Endothelial cell (in vitro differentiated cells): ENCODE measurements at regions not wholly inside any gene's neighbourhood (a gene's known extent, or its start where the extent isn't known, plus 50 kb on each side); places are given as distances from the start of the nearest gene placed in this dataset.

Experiments
- DNase-seq: peaks from one replicate; pipeline ENCODE4 v3.0.0; 2021; ENCODE audit warnings: low spot score
- H3K27ac Mint-ChIP-seq: one replicate; pipeline ENCODE4 v1.8.0; 2021; ENCODE audit warnings: mixed read lengths, inconsistent platforms; ENCODE audit not compliant: unreplicated experiment
- H3K27me3 Mint-ChIP-seq: one replicate; pipeline ENCODE4 v1.8.0; 2021; ENCODE audit warnings: mild to moderate bottlenecking, moderate library complexity, mixed read lengths, inconsistent platforms; ENCODE audit not compliant: unreplicated experiment
- H3K36me3 Mint-ChIP-seq: one replicate; pipeline ENCODE4 v1.8.0; 2021; ENCODE audit warnings: mild to moderate bottlenecking, low read depth, mixed read lengths, inconsistent platforms; ENCODE audit not compliant: unreplicated experiment
- H3K4me1 Mint-ChIP-seq: one replicate; pipeline ENCODE4 v1.8.0; 2021; ENCODE audit warnings: mild to moderate bottlenecking, mixed read lengths, inconsistent platforms; ENCODE audit not compliant: unreplicated experiment
- H3K4me3 Mint-ChIP-seq: one replicate; pipeline ENCODE4 v1.8.0; 2021; ENCODE audit warnings: mild to moderate bottlenecking, mixed read lengths, inconsistent platforms; ENCODE audit not compliant: unreplicated experiment
- H3K9me3 Mint-ChIP-seq: one replicate; pipeline ENCODE4 v1.8.0; 2021; ENCODE audit warnings: mixed read lengths, inconsistent platforms; ENCODE audit not compliant: unreplicated experiment
- CTCF ChIP-seq: fragments of 200-600 bp; sonication (generic); IDR thresholded peaks from one replicate; pipeline ENCODE4 v1.5.0; 2021; ENCODE audit warnings: antibody characterized with exemption; ENCODE audit not compliant: unreplicated experiment

- DNase-seq, result no peak
- no peak for TF ChIP-seq CTCF
- peaks cover 2% of the 10 kb centered on the region for H3K27me3 Mint-ChIP-seq
- no peak overlapping the region for H3K27ac Mint-ChIP-seq
- no peaks in the 10 kb centered on the region for H3K9me3 Mint-ChIP-seq
- H3K4me3 Mint-ChIP-seq, result no peak overlapping the region
- H3K4me1 Mint-ChIP-seq, result peaks cover 7% of the 10 kb centered on the region
- peaks cover 3% of the 10 kb centered on the region for H3K36me3 Mint-ChIP-seq
Observed at GRCh38 chr11:27203077-27203647, 159.9 kb downstream of the CCDC34 start.

DNA sequence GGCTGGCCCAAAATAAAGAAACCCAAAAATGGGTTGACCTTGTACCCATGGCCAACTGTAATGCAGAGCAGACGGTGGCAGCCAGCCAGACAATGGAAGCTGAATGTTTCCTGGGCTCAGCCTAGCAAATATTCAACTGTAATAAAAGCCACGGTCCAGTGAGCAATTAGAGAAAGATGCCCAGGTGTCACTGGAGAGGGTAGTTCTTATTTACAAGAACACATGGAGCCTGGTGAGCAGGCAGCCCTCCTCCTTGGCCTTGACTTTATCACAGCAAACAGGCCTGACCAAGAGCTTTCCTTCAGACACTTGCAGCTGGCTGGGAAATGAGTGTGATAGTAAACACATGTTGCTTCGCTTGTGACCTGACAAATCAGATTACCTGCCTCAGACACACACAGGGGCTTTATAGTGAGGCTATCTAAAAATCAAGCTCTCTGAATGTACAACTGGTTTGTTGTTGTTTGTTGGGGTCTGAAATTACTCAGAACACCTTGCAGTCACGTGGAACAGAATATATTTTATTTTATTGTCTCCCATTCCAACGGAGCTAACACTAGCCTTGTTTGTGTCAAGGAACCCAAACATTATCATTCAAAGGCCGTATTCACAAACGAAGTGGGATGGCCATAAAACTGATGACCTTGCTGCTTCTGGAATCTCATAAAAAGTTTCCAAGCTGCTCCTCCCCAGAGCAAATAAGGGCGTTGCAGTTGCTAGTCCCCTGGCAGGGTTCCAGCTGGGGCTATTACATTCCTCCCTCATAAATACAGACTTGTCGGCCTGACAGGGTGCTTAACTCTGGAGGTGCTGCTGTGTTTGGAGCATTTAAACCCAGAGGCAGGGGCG, 161.1 kb downstream of the BBOX1 start:
- DNase-seq, result no peak
- no peak for TF ChIP-seq CTCF
- Mint-ChIP-seq H3K27ac (no peak overlapping the region), H3K4me3 (no peak overlapping the region), H3K27me3 (peaks cover 2% of the 10 kb centered on the region), H3K36me3 (no peaks in the 10 kb centered on the region), H3K4me1 (peaks cover 3% of the 10 kb centered on the region), H3K9me3 (no peaks in the 10 kb centered on the region)

DNA sequence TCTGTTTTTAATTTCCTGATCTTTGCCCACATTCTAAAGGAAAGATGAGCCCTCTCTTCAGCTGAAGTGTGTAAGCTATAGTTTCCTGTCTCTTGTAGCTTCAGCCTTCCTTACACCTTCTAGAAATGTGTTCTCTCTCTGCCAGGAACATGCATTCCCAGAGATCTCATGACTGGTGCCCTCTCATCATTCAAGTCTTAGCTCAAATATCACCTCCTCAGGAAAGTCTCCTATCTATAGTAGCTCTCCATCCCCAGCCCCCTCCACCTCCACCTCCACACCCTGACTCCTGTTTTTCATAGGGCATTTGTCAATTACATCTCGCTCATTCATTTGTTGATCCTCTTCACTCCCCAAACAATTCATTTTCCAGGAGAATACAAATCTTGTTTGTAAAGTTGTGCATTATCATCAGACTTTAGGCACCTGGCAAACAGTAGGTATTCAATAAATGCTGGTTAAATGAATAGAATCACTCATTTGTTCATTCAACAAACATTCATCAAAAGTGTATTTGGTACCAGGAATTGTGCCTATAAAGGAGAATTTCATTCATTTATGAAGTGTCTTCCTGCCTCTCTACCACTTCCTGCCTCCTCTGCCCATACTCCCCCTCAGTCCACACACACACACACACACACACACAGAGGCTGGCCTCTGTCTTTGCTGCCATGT, 160.3 kb downstream of the BBOX1 start:
- H3K4me3 Mint-ChIP-seq, result no peak overlapping the region
- DNase-seq, result no peak
- peaks cover 3% of the 10 kb centered on the region for H3K4me1 Mint-ChIP-seq
- no peaks in the 10 kb centered on the region for H3K9me3 Mint-ChIP-seq
- no peaks in the 10 kb centered on the region for H3K36me3 Mint-ChIP-seq
- TF ChIP-seq CTCF, result no peak
- peaks cover 2% of the 10 kb centered on the region for H3K27me3 Mint-ChIP-seq
- no peak overlapping the region for H3K27ac Mint-ChIP-seq

DNA sequence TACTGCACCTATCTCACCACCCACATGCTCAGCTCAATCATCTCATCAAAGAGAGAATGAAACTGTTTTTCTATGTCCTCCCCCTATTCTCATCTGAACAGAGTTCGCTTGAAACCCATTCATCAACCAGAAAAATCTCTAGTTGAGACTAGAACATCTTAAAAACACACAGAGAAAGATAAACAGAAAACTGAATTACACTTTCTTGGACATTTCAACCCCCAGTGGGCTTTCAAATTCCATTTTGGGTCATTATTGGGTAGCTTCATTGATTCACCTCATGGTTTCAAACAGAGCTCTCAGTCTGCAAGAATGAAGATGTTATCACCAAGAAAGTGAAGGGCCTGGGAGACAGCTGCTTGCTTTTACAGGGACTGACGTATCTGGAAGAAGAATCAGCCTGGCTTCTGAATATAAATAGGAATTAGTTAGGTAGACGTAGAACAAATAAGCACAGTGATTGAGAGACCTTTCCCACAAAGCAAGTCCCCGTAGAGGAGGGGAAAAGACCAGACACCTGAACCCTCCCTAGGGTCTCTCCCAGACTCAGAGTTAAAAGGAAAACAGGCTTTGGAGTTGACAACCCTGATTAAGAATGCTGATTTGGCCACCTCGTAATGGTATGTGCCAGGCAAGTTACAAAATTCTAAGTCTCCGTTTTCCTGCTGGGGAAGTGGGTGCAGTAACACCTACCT, 155.7 kb downstream of the BBOX1 start:
- H3K9me3 Mint-ChIP-seq, result no peaks in the 10 kb centered on the region
- TF ChIP-seq CTCF, result no peak
- no peak for DNase-seq

More for the DNA sequence above, 155.7 kb downstream of the BBOX1 start:
- peaks cover 6% of the 10 kb centered on the region for H3K4me1 Mint-ChIP-seq
- H3K4me3 Mint-ChIP-seq, result no peak overlapping the region
- no peaks in the 10 kb centered on the region for H3K36me3 Mint-ChIP-seq
- peaks cover 2% of the 10 kb centered on the region for H3K27me3 Mint-ChIP-seq
- no peak overlapping the region for H3K27ac Mint-ChIP-seq
